DMS153 treated with DMSO at 0.1 percent for 48 hours (cell line): ENCODE measurements at regions not wholly inside any gene's neighbourhood (a gene's known extent, or its start where the extent isn't known, plus 50 kb on each side); places are given as distances from the start of the nearest gene placed in this dataset.

ENCODE experiments used
- DNase-seq: peaks from one replicate; lab custom pipeline; 2025; ENCODE audit not compliant: unreplicated experiment; lab: John Stamatoyannopoulos, UW

GRCh38 chr3:141418751-141419150, 50.4 kb downstream of the ZBTB38 start:
- DNase-seq = no peak

- DNase-seq = no peak
These were observed 51.6 kb downstream of the ZBTB38 start for GRCh38 chr3:141419946-141420345.

- no peak for DNase-seq
These were observed 52.9 kb downstream of the ZBTB38 start for GRCh38 chr3:141421186-141421585.

GRCh38 chr3:141421639-141422319, 53.5 kb downstream of the ZBTB38 start:
- DNase-seq = no peak

- DNase-seq = no peak
These were observed 54.8 kb downstream of the ZBTB38 start for GRCh38 chr3:141422961-141423582.

- DNase-seq = no peak
These were observed 57.4 kb downstream of the ZBTB38 start for GRCh38 chr3:141425523-141426233.

- no peak for DNase-seq
These were observed 58.2 kb downstream of the ZBTB38 start for GRCh38 chr3:141426404-141427034.

- DNase-seq = no peak
These were observed 59.1 kb upstream of the RASA2 start for GRCh38 chr3:141427764-141428163.

- DNase-seq = no peak
These were observed 57.3 kb upstream of the RASA2 start for GRCh38 chr3:141429371-141430035.

GRCh38 chr3:141430316-141430715, 56.5 kb upstream of the RASA2 start:
- no peak for DNase-seq

GRCh38 chr3:141431411-141432378, 55.1 kb upstream of the RASA2 start:
- DNase-seq = peak; percentile 33

- no peak for DNase-seq
These were observed 53.9 kb upstream of the RASA2 start for GRCh38 chr3:141432904-141433303.

- no peak for DNase-seq
These were observed 52.6 kb upstream of the RASA2 start for GRCh38 chr3:141434255-141434654.

- no peak for DNase-seq
These were observed 50.6 kb upstream of the RASA2 start for GRCh38 chr3:141436180-141436579.
